Activated T-cell treated with anti-CD3 and anti-CD28 coated beads, Interleukin-2, amount 50 U/mL, for 48 hours (primary cell): ENCODE measurements at regions not wholly inside any gene's neighbourhood (a gene's known extent, or its start where the extent isn't known, plus 50 kb on each side); places are given as distances from the start of the nearest gene placed in this dataset.

Experiments used
- DNase-seq, 2 experiments: peaks; one replicate each; pipeline ENCODE4 v3.0.0-alpha.2; 2020

DNA sequence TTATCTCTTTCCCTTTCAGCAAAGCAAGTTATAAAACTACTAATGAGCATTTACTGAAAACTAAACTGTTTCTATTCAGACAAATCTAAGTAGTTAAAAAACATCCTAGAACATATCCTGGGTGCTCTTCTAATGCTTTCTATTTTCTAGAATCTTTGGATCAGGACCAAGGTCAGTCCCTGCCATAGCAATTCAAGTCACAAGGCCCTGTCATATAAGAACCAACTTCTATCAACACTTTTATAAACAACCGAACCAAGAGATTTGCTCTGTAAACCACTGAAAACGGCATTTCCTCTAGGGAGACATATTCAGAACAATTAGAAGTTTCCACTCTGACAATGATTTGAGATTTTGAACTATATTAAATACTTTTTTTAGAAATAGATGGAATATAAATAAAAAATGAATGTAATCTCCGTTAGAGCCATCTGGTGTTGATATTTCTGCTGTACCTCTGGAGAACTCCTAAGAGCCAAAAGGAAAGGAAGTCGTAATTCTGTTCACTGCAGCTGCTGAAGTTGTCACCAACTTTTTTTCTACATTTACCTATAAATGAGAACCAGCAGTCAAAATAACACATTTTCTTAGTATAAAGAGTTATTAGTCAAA, 51.4 kb upstream of the LGSN start:
- no peak for DNase-seq

DNA sequence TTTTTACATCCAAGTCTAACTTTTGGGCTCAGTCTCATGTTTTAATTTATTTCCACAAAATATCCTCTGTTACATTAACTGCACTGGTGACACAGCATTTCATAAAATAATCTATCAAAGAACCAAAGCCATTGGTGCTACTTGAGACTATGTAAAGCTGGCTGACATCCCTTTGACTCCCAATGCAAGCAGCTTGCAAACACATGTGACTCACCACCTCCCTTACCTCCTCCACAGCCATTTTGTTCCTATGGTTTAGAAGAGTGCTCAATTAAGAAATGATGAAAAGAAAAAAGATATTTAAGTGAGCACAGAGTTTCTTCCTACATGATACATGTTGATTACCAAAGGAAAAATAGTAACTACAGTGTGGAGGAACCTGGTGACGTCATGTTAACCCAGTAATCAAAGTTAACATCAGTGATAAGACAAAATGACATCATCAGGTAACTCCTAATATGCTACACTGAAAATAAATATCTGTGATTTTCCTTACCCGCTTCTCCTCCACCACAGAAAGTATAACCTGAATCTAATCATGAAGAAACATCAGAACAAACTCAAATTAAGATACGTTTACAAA, 53.3 kb upstream of the LGSN start:
- DNase-seq = no peak

DNA sequence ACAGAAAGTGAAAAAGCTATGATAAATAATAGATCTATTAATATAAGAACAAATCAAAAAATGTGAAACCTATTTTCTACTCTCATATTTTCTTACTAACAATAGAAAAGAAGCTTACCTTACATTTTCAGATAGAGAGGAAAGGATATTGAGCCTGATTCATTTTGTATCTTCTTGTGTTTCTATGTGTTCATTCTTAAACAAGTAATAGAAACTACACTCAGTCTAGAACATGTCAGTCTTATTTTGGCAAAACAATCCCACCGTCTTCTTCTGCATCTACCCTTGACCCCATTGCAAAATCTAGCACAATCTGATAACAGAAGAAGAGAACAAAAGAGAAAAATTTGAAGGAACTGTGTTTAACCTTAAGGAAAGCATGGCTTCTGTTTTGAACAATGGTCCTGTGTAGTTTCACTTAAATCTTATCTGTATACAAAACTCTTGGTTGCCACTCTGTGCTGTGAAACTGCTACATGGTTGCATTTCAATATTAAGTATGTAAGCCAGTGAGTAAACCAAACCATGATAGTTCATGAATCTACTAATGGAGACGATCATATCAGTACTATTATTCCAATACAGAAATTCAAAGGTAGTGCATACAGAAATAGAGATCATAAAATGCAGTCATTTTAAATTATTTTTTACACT, 69.5 kb upstream of the LGSN start:
- DNase-seq = no peak

DNA sequence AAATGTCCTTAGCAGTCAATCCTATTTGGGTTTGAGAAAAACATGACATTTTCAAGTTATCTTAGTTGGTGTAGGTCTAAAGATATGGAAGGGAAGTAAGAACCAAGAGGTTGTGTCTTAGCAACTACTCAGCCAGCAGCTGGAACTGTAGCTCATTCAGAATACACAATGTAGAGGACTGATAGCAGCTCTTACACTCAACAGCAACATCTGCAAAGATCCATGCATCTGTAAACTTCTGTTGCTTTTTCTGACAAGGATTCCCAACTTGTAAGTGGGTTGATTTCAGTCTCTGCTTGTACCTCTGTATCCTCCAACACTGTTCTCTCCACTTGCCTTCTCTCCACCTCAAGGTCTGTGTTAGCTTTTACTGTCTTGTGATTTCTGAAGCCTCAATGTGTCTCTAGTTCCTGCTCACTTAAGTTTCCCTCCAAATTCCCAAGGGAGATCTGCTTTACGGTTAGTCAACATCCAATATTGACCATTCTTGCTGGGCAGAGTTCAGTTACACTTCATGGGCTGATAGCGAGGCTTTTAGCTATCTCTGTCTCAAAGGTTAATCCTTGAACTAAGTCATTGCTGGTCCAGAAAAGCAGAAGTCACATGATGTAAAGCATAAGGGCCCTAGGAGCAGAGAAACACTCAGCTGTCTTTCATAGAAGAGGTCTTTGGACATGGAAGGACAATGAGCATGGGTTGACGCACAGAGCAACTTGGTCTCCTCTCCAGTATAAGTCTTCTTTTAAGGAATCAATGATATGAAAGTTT, 71.6 kb upstream of the LGSN start:
- no peak for DNase-seq

DNA sequence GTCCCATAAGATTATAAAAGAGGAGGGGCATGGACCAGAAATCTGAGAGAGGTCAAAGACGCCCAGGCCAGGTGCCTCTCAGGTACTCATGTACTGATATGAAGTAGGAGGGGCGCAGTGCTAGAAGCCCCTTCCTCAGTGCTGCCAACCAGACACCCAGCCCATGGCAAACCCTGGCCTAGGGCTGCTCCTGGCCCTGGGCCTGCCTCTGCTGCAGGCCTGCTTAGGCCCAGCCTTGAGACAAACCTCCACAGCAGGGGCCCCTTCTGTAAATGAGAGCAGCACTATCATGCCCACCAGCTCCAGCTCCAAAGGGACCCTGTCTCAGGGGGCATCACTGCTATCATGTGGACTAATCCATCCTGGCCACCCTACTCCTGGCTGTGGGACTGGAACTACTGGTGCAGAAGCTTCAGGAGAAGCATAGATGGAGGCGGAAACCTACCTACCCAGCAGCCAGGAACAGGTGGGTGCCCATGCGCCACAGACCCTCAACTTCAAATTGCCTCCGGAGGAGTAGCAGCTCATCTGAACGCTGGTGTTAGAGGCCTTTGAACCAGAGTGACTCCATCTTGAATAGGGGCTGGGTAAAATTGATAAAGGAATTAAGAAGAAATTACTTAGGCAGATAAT, 72.4 kb upstream of the LGSN start:
- no peak for DNase-seq

DNA sequence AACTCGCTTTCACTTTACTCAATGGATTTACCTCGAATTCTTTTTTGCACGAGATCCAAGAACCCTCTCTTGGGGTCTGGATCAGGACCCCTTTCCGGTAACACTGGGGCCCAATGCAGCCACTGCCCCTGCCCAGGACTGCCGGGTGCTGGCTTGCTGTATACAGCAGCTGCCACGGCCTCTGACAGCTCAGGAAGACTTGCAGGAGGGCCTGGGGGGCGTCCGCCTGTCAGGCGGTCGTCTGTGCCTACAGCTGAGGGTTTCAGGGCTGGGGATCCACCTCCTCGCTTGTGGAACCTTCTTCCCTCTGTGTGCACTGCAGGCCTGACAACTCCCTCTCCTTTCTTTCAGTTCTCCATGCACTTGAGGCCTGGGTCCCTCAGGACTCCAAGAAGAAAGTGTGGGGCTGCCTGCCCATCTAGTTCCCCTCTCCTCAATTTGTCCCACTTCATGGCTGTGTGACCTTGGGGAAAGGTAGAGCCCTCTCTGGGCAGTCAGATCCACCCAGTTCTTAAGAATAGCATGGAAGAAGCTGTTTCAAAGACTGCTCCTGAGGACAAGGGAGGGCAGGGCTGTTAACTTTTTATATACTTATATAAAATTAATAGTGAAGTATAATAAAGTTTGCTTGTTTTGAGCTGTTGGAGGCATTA, 75.0 kb upstream of the LGSN start:
- DNase-seq = no peak

DNA sequence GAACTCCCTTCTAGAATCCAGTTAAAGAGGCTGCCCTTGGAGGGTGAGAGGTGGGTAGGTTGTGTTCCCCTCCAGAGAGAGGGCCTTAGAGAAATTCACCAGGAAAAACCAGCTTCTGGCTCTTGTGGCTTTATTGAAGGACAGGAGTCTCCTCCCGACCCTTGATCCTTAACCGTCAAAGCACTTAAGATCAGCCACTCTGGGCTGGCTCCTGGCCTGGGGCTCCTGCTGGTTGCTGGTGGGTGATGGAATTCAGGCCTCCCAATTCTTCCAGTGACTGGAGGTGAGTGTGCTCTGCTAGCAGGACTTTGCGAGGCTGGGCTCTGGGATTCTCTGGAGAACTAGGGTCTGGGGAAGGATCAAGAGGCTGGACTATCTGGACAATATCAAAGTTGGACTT, 75.6 kb upstream of the LGSN start:
- DNase-seq = no peak

DNA sequence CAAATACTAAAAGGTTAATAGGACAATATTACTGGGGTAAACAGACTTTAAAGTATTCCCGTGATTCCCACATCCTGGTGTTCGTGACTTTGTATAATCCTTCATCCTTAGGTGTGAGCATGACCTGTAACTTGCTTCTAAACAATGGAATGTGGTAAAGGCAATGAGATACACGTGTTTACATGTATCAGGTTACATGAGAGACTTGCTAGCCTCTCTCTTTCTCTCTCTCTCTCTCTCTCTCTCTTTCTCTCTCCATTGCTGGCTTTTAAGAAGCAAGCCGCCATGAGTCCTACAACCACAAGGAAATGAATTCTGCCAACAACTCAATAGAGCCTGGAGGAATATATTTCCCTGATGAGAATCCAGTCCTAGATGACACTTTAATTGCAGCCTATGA, 83.9 kb upstream of the LGSN start:
- DNase-seq = no peak

DNA sequence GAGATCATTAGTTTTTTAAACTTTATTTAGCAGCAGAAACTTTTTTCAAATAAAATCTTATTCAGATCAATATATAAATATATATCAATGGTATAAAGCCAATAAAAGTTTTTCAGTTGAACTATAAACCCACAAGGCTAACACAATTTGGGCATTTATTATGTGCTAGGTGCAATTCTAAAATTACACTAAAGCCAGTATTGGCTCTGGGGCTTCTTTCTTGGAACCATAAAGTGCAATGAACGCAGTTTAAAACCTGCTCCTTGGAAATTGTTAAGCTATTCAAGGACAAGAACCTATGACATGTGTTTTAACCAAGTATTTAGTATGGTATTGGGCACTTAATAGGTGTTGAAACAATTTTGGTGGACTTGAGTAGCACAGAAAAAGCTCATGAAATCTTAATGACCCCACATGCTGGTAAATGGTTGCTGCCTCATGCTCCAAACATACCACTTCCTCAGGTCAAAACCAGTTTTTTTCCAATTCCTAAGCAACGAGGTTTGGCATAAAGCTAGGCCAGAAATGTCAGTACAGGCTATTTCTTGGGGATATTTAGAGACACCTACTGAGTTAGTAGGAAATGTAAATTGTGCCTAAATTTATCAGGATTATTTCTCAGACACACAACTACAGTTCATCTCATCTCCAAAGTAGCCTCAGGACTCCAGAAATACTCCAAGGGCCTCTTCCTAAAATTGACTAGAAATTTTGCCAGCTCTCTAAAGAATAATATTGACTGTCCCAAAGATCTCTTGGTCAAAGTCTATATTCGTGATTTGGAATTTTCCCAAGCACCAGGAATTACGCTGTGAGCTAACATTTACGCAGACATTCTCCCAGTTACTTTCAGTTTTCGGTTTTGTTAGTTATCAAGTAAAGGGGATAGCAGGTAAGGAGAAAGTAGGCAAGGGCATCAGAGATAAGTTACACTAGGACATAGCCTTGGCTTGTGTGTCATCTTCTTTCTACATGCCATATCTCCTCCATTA, 90.9 kb upstream of the LGSN start:
- no peak for DNase-seq

DNA sequence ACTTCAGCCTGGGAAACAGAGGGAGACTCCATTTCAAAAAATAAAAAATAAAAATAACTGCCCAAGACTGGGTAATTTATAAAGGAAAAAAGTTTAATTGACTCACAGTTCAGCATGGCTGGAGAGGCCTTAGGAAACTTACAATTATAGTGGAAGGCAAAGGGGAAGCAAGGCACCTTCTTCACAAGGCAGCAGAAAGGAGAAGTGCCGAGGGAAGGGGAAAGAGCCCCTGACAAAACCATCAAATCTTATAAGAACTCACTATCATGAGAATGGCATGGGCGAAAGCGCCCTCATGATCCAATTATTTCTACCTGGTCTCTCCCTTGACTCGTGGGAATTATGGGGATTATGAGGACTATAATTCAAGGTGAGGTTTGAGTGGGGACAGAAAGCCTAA, 95.5 kb upstream of the LGSN start:
- no peak for DNase-seq

DNA sequence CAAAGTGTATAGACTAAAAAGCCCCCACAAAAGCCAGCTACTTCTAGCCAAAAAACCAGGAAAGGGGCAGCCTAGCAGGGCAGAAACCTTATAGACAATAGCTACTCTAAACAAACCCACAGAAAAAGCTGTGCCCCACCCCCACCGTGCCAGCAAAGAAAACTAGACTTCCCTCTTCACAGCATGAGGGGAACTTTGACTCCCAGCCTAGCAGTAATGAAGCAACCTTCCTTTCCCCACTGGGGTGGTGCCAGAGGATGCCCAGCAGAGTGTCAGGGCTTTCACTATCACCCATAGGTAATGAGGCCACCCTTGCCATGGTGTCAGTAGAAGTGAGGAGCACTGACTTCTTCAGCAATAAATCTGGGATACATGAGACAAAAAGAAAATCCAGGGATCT, 99.0 kb upstream of the LGSN start:
- no peak for DNase-seq

DNA sequence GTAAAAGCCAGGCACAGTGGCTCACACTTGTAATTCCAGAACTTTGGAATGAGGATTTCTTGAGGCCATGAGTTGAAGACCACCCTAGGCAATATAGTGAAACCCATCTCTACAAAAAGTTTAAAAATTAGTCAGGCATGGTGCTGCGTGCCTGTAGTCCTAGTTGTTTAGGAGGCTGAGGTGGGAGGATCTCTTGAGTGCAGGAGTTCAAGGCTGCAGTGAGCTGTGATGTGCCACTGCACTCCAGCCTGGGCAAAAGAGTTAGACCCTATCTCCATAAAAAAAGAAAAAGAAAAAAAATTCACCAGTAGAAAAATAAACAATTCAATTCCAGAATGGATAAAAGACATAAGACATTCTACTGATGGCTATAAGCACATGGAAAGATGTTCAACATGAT, 104.9 kb upstream of the LGSN start:
- no peak for DNase-seq

DNA sequence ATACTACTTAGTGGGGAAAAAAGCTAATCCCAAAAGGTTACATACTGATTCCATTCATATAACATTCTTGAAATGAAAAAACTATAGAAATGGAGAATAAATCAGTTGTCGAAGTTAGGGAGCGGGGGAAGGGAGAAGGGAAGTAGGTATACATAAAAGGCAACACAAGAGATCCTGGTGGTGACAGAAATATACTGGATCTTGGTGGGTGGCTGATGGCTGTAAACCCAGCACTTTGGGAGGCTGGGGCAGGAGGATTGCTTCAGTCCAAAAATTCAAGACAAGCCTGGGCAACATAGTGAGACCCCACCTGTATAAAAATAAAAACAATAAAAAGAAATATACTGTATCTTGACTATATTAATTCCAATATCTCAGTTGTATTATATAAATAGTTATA, 105.7 kb upstream of the LGSN start:
- DNase-seq = no peak

DNA sequence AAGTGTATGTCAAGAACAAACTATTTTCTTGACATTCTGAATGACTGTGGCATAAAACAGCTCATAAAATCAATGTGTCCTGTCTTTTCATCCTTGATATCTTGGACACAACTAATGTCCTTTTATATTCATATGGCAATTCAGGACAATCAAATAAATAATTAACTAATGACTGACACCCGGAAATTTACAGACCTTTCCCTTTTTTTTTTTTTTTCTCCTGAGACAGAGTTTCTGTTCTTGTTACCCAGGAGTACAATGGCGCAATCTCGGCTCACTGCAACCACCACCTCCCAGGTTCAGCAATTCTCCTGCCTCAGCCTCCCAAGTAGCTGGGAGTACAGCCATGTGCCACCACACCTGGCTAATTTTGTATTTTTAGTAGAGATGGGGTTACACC, 107.1 kb upstream of the LGSN start:
- DNase-seq = no peak

DNA sequence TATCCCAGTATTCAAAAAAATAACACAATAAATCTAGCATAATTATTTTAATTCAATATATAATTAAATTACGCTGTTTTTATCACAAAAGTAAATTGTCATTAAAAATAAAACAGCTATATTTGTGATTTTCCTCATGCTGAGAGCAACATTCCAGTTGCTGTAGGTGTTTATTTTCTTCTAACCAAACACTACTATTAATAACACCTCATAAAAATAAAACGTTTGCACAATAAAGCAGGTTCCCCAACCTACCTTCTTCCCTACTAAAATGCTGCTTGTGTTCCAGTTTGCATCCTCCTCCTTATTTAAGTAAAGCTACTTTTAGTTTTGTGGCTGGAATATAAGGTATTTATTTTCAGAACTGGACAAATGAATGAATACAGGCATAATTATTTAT, 108.2 kb upstream of the LGSN start:
- no peak for DNase-seq

DNA sequence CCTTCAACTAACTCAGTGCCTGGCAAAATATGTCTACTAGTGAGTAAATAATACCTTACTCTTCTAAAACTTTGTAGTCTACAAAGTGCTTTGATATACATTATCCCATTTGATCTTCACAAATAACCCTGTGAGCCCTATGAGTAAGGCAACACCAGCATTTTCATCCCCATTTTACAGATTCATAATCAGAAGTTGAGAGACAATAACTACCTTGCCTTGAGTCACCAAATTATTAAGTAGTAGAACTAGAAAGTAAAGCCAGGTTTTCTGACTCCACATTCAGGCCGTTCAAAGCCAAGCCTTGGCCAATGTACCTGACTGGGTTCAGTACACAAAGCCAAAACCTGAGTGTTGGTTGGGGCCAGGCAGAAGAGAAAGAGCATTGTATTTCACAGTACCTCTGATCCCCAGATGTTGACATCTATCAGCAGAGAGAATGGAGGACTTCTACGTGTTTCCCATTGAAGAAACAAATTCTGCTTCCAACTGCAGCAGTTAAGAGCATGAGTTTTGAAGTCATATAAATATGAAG, 111.3 kb upstream of the LGSN start:
- DNase-seq = no peak

DNA sequence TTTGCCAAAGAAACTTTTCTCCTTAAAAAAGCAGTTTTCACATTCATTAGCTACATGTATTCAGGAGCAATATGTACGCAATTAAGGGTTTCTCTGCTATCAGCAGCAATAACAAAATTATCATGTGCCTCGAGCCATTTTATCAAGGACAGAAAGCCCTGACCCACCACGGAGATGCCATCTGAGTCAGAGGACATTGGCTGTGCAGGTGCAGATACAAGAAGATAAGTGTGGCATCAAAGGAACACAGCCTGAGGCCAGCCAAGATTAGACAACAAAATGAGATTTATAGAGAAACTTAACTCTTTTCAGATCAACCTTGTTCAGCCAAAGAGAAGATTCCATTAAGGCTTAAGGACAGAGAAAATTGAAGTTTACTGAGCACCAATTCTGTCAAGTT, 115.2 kb upstream of the LGSN start:
- no peak for DNase-seq

DNA sequence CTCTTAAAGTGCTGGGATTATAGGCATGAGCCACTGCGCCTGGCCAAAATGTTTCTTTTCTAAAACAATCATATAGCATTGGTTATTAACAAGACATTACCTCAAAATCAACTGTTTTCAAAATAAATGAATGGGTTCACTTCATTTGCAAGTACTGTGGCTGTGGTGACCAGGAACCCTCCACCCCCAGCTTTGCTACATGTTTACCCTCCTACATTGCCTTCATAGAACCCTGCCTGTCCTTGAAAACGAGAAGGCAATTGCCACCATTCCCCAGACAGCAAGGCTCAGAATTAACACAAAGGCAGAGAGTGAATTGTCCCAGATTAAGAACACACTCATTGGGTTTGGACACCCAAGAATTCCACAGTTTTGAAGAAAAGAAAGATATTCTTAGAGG, 116.6 kb upstream of the LGSN start:
- no peak for DNase-seq

DNA sequence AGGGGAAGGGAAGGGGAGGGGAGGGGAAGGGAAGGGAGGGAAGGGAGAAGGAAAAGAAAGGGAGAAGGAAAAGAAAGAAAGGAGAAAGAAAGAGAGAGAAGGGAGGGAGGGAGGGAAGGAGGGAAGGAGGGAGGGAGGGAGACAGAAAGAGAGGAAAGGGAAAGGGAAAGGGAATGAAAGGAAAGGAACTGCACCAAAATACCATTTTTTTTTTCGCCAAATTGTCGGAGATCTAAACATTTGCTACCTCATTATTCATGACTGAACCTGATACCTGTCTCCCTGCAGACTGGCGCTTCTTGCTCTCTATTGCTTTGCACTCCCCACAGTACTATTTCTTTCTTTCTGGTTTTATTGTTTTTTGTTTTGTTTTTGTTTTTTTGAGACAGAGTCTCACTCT, 117.3 kb upstream of the LGSN start:
- DNase-seq = no peak

DNA sequence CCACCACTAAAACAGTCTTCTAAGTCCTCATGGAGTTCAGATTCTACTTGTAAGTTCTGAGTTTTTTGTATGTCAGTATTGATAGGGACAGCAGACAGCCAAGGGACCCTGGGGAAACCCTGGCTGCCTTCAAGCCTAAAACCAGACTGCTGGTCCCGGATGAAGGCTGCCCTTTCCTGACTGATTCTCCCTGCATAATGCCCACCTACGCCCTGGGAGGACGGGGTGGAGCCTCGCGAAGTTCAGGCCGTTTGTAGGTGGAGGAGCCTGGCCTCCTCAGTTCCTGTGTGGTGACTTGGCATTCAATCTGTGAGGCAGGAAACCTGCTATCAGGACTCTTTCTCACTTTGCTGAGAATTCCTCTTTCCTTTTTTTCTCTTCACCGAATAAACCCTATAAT, 120.3 kb upstream of the LGSN start:
- DNase-seq = peak in 1 of 2 experiments; percentile 18

DNA sequence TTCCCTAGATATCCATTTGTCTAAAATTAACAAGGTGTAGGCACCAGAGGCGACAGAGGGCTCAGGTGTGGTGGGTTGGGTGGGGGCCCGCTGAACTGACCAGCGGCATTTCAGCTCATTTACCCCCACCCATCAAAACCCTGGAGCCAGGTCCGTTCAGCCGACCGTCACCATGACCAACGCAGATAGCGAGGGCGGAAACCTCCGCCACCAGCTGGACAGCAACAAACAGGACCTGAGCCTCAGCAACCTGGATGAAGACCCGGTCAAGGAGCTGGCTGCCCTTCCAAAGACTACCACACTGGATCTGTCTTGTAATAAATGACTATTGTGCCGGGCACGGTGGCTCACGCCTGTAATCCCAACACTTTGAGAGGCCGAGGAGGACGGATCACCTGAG, 120.8 kb upstream of the LGSN start:
- DNase-seq = no peak
